ENCODE measurements at regions not wholly inside any gene's neighbourhood (a gene's known extent, or its start where the extent isn't known, plus 50 kb on each side); places are given as distances from the start of the nearest gene placed in this dataset.
"Not testable (repeated sequence)": the region's sequence is repeated elsewhere in the genome, so short reads cannot be mapped to it uniquely, and the experiment has no call there.

DNA sequence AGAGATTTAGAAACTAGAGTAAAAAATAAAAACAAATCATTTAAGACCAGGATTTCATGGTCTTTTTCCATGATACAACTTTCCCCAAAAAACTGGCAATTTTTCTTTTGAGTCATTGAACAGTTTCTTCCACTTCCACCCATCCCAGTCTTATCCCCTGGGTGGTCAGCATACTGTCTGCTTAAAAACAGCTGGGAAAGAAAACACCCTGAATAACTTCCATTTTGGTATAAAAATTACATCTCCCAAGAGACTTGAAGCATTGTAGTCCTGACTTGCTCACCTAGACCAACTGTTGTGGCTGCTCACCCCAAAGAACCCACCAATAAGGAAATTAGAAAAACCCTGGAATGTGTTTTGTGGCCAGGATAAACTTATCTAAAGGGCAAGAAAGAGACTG is 731.3 kb downstream of the NR2F1-AS1 start:
- H3K27ac ChIP-seq: no peak overlapping the region

GRCh38 chr5:92841604-92842155 is 739.3 kb downstream of the NR2F1-AS1 start:
- Histone ChIP-seq H3K4me3 (no peak overlapping the region), H3K27ac (no peak overlapping the region)
- DNase-seq (ENCODE audit: low spot score): no peak
- TF ChIP-seq, protein P1, sequence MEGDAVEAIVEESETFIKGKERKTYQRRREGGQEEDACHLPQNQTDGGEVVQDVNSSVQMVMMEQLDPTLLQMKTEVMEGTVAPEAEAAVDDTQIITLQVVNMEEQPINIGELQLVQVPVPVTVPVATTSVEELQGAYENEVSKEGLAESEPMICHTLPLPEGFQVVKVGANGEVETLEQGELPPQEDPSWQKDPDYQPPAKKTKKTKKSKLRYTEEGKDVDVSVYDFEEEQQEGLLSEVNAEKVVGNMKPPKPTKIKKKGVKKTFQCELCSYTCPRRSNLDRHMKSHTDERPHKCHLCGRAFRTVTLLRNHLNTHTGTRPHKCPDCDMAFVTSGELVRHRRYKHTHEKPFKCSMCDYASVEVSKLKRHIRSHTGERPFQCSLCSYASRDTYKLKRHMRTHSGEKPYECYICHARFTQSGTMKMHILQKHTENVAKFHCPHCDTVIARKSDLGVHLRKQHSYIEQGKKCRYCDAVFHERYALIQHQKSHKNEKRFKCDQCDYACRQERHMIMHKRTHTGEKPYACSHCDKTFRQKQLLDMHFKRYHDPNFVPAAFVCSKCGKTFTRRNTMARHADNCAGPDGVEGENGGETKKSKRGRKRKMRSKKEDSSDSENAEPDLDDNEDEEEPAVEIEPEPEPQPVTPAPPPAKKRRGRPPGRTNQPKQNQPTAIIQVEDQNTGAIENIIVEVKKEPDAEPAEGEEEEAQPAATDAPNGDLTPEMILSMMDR (IDR thresholded peaks at IDR 0.05): no peak

More for the DNA sequence above, 731.3 kb downstream of the NR2F1-AS1 start:
- H3K4me3 ChIP-seq: no peak overlapping the region
- DNase-seq (ENCODE audit: low spot score): no peak
- TF ChIP-seq, protein P1 (IDR thresholded peaks at IDR 0.05): no peak

DNA sequence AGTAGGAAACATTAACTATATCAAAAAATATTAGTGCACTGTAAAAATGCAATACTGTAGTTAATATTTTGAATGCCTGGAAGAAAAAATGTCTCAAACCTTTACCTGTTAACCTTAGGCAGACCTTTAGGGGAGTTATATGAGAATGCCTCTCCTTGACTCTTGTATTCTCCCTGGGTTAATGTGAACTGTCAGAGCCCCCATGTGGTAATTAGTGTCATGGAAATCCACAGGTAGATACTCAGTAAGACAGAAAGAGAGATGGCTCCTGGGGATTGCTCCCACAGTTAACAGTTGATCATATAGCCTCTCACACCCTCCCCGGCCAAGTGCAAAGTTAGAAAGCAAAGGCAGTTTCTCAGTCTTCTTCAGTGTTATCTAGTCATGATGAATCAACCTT is 742.8 kb downstream of the NR2F1-AS1 start:
- DNase-seq (ENCODE audit: low spot score): no peak
- Histone ChIP-seq H3K27ac (no peak overlapping the region), H3K4me3 (no peak overlapping the region)
- TF ChIP-seq, protein P1 (IDR thresholded peaks at IDR 0.05): no peak

DNA sequence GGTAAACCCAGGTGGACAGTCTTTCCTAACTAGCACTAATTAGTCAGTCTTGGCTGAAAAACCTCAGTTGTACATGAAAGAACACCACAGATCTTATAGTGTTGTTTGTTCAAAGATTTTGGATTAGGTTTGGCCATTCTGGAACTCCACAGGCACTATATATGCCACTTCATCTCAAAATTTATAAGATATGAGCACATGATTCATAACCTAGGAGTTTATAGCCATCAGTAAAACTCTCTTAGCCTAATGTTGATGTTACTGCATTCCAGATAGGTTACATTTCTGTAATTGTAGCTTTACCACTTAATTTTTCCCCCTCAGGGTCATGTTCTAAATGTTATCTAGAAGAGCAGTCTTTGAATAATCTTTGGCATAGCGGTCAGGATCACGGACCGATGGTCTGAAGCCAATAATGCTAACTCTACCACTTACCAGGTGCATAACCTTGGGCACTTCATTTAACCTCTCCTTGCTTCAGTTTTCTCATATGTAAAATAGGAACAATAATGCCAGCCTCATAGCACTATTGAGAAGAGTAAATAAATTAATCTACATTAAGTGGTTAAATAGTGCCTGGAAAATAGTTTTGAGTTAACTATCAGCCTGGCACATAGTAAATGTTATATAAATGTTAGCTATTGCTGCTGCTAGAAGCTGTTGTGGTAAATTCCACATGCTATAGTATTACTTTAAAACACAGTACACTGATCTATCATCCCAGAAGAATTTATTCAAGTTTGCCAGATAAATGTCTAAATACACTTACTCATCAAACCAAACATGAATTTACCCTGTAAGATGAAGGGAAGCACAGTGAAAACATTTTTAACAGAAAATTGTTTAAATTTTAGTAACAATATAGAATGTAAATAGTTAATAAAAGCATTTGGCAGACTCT is 743.9 kb downstream of the NR2F1-AS1 start:
- no peak for DNase-seq (ENCODE audit: low spot score)
- TF ChIP-seq, protein P1 (IDR thresholded peaks at IDR 0.05): no peak
- no peak overlapping the region for H3K27ac ChIP-seq
- H3K4me3 ChIP-seq: no peak overlapping the region

GRCh38 chr5:92835712-92836111 is 745.3 kb downstream of the NR2F1-AS1 start:
- DNase-seq (ENCODE audit: low spot score): no peak
- Histone ChIP-seq H3K4me3 (no peak overlapping the region), H3K27ac (no peak overlapping the region)
- TF ChIP-seq, protein P1 (IDR thresholded peaks at IDR 0.05): no peak

DNA sequence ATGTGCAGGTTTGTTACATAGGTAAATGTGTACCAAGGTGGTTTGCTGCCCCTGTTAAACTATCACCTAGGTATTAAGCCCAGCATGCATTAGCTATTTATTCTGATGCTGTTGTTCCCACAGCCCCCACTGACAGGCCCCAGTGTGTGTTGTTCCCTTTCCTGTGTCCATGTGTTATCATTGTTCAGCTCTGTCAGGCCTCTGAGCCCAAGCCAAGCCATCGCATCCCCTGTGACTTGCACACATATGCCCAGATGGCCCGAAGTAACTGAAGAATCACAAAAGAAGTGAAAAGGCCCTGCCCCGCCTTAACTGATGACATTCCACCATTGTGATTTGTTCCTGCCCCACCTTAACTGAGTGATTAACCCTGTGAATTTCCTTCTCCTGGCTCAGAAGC is 757.5 kb downstream of the NR2F1-AS1 start:
- DNase-seq (ENCODE audit: low spot score); H3K4me3 ChIP-seq; H3K27ac ChIP-seq: not testable (repeated sequence)

GRCh38 chr5:92822183-92822582 is 758.8 kb downstream of the NR2F1-AS1 start:
- H3K4me3 ChIP-seq: no peak overlapping the region
- no peak overlapping the region for H3K27ac ChIP-seq
- TF ChIP-seq, protein P1 (IDR thresholded peaks at IDR 0.05): no peak
- DNase-seq (ENCODE audit: low spot score): no peak
